Fibroblast of villous mesenchyme (primary cell): ENCODE measurements at regions not wholly inside any gene's neighbourhood (a gene's known extent, or its start where the extent isn't known, plus 50 kb on each side); places are given as distances from the start of the nearest gene placed in this dataset.
"Not testable (repeated sequence)": the region's sequence is repeated elsewhere in the genome, so short reads cannot be mapped to it uniquely, and the experiment has no call there.

ENCODE experiments used
- DNase-seq: peaks from one replicate; pipeline ENCODE4 v3.0.0-alpha.2; 2010; ENCODE audit warnings: low read depth
- H3K4me3 ChIP-seq: 2 replicates; pipeline ENCODE4 v1.5.1; 2011; ENCODE audit warnings: low read depth, mild to moderate bottlenecking, low read length
- TF ChIP-seq, protein P1 (sequence below): IDR thresholded peaks from 2 replicates; pipeline ENCODE4 v1.5.1; 2012; ENCODE audit warnings: low read depth, mild to moderate bottlenecking, low read length; ENCODE audit not compliant: insufficient read depth

DNA sequence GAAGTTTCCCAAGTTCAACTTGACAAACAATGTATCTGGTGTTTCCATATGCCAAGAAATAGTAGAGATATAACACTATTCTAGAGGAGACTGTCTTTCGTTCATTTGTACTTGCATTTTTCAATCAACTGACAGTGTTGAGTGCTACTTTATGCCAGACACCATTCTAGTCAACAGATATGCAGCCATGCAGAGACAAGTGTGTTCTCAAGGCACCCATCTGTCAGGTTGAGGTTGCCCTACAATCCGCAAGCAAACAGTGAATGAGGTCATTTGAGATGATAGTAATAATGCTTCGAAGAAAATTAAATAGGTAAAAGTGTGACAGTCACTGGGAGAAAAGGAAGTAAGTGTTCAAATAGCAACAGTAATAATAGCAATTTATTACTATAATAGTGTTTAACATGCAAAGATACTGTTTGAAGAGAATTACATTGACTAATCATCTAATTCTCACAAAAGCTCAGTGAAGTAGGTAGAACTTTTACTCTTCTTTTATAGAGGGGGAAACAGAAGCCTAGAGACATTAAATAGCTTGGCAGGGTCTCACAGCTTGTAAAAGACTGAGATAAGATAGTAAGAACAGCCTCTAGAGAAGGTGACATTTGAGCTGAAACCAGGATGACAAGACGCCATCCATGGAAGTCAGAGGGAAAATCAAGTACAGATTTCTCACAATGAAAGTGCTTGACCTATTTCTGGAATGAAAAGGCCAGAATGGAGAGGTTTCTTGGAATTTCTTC lies 936.9 kb downstream of the SORCS3 start:
- TF ChIP-seq, protein P1, sequence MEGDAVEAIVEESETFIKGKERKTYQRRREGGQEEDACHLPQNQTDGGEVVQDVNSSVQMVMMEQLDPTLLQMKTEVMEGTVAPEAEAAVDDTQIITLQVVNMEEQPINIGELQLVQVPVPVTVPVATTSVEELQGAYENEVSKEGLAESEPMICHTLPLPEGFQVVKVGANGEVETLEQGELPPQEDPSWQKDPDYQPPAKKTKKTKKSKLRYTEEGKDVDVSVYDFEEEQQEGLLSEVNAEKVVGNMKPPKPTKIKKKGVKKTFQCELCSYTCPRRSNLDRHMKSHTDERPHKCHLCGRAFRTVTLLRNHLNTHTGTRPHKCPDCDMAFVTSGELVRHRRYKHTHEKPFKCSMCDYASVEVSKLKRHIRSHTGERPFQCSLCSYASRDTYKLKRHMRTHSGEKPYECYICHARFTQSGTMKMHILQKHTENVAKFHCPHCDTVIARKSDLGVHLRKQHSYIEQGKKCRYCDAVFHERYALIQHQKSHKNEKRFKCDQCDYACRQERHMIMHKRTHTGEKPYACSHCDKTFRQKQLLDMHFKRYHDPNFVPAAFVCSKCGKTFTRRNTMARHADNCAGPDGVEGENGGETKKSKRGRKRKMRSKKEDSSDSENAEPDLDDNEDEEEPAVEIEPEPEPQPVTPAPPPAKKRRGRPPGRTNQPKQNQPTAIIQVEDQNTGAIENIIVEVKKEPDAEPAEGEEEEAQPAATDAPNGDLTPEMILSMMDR: no peak
- no peak overlapping the region for H3K4me3 ChIP-seq
- no peak for DNase-seq

DNA sequence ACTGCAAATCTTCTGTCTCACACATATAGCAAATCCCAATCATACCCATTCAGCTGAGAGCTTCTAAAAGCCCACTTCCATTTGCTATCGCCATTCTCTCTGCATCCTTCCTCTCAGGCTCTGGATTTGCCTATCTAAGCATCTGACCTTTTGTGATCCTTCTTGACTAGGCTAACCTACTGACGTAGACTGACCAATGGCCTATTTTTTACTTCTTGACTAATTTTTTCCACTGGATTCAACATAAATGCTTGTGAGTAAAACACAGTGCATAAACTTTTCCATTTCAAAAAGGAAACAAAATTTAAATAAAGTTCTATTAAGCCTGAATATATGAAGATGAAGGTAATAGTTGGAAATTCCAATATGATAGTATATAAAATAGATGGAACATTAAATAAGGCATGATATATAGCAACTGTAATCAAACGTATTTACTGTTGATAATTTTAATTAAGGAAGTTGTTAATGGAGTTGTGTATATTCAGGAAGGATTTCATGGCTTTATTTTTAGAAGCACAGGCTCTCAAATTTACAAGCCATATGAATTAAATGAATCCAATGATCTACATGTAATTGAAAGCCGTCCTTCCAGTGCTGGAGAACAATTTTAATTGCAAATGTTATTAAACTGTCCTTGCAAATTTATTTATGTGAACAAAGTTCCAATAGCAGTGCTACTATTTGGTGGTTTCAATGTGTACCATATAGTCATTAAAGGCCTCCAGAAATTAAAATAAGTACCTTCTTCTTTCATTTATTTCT lies 918.4 kb downstream of the SORCS3 start:
- TF ChIP-seq, protein P1: no peak
- H3K4me3 ChIP-seq: no peak overlapping the region
- DNase-seq: no peak

DNA sequence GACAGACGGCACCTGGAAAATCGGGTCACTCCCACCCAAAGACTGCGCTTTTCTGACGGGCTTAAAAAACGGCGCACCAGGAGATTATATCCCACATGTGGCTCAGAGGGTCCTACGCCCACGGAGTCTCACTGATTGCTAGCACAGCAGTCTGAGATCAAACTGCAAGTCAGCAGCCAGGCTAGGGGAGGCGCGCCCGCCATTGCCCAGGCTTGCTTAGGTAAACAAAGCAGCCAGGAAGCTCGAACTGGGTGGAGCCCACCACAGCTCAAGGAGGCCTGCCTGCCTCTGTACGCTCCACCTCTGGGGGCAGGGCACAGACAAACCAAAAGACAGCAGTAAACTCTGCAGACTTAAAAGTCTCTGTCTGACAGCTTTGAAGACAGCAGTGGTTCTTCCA lies 909.4 kb downstream of the SORCS3 start:
- not testable (repeated sequence) for DNase-seq, H3K4me3 ChIP-seq

DNA sequence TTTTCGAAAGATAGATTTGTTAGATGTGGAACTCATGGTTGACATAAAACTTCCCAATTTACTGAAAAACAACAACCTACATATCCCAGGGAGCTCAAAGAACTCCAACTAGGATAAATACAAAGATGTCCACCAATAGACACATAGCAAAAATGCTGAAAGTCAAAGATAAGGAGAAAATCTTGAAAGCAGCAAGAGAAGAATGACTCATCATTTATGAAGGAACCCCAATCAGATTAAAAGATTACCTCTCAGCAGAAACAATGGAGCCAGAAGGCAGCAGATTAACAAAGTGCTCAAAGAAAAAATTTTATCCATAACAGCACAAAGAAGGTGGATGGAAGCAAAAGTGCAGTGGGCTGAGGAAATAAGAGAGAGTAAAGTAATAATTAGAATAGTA lies 908.6 kb downstream of the SORCS3 start:
- no peak for DNase-seq
- TF ChIP-seq, protein P1: no peak
- no peak overlapping the region for H3K4me3 ChIP-seq

DNA sequence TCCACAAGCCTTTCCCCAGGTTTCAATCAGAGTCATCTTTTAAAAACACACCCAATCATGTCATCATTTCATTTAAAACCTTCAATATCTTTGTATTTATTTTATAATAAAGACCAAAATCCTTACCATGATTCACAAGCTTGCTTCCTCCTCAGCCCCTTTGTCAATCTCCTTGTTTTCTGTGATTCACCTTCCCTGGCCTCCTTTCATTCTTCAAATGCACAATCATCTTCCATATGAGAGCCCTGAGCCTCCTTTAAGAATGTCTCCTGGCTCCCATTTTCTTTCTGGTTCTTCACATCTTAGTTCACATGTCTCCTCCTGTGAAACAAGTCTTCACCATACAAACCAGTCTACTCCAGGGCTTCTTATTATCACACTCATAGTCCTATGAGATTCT lies 904.0 kb downstream of the SORCS3 start:
- no peak for DNase-seq
- TF ChIP-seq, protein P1: no peak
- H3K4me3 ChIP-seq: no peak overlapping the region

DNA sequence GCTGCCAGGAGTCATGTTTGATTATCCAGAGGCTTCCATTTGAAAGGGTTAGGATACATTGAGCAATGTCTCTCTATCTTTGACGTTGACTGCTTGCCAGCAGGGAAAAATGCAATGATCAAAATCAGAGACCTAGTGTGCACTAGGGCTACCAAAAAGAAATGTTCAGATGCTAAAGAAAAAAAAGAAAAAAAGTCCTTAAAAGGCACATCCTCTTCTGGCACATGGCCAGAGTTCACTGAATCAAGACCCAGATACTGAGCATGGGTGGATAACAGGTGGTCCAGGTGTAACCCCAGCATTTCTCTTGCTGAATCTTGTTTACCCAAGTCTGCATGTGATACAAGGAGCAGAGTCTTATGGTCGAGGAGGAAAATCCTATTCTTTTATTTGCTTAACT lies 899.3 kb downstream of the SORCS3 start:
- TF ChIP-seq, protein P1: no peak
- H3K4me3 ChIP-seq: no peak overlapping the region
- no peak for DNase-seq

DNA sequence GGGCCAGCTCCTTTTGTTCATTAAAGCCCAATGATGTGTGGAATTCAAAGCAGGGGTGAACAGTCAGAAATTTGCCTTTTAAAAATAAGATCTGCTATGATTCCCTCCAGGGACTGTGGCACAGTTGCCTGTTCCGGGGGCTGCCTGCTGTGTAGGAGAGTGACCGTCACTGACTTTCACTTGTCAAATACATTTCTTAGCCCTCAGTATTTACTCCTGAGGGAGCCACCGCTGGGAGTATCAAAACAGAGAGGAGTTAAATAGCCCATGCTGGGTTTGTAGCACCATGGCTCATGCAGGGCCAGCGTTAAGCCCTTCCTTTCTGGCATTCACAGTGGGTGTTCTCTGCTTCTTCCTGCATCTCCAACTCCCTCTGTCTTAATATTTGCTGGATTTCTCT lies 897.8 kb downstream of the SORCS3 start:
- TF ChIP-seq, protein P1: no peak
- no peak overlapping the region for H3K4me3 ChIP-seq
- DNase-seq: no peak
